NCI-H2107 treated with DMSO at 0.1 percent for 48 hours (cell line): ENCODE measurements at regions not wholly inside any gene's neighbourhood (a gene's known extent, or its start where the extent isn't known, plus 50 kb on each side); places are given as distances from the start of the nearest gene placed in this dataset.

Experiments used
- DNase-seq: peaks from one replicate; lab custom pipeline; 2025; ENCODE audit not compliant: unreplicated experiment; lab: John Stamatoyannopoulos, UW

DNA sequence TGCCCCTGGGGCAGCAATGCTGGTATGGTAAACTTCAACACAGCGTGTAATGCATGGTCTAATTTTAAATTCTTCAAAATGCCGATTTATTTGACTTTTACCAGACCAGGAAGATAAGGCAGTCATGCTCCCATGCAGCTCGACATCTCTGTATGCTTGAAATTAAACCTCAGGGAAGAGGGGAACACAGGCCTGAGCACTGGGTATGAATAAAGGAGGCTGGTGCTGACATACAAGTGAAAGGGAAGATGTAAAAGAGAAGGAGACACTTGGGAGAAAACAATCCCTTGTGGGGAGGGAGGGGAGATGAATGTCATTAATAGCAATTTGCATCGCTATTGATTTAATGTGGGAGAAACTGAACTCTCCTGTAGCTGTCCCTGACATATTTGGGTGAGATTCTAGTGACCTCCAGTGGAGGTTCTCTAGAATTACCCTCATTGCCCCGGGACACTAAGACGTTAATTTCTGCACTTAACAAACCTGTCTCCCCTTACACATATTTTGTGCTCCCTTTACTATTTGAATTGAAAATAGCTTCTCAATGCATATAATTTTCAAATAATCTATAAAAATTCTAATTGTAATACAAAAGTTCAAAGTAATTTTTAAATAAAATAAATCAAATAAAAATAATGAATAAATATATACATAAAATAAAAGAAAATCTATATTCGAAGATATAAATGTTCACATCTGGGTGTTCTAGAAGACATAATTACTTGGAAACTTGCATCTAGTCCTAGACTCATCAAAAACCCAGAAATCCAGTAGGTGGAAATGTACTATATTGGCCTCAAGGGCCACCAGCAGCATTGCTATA is 283.1 kb downstream of the LMX1A start:
- DNase-seq, result peak; percentile 91

GRCh38 chr1:165070675-165071074 is 285.8 kb downstream of the LMX1A start:
- DNase-seq, result no peak

DNA sequence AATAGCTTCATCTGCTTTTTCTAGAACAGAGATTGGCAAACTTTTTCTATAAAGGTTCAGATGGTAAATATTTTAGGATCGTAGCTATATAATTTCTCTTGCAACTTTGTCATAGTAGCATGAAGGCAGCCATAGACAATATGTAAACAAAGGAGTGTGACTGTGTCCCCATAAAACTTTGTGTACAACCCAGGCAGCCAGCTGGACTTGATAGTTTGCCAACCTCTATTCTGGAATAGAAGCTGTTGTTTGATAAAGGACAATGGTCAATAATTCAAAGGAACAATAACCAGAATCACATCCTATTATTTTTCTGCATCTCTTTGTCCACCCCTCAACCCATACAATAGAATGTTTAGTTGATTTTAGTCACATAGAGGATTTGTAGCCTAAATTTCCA is 286.7 kb downstream of the LMX1A start:
- no peak for DNase-seq

DNA sequence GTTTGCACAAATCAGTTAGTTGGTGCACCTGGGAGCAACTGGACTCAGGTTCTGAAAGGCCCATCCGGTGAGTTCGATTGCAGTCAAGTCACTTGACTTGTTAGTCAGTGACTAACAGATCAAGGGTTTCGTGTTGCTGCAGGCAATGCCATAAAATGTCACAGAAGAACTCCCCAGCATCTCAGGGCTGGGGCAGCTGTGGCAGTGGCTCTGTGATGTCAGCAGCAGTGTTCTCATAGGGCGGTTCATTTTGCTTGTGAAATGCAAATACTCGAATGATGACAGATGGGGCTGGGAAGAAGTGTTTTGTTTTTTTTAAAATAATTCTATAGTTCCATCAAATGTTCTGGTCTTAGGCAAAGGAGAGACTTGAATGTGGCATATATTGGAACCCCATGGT is 287.8 kb downstream of the LMX1A start:
- DNase-seq, result peak; percentile 58

- DNase-seq, result no peak
Measured at GRCh38 chr1:165067829-165068228, 288.7 kb downstream of the LMX1A start.

DNA sequence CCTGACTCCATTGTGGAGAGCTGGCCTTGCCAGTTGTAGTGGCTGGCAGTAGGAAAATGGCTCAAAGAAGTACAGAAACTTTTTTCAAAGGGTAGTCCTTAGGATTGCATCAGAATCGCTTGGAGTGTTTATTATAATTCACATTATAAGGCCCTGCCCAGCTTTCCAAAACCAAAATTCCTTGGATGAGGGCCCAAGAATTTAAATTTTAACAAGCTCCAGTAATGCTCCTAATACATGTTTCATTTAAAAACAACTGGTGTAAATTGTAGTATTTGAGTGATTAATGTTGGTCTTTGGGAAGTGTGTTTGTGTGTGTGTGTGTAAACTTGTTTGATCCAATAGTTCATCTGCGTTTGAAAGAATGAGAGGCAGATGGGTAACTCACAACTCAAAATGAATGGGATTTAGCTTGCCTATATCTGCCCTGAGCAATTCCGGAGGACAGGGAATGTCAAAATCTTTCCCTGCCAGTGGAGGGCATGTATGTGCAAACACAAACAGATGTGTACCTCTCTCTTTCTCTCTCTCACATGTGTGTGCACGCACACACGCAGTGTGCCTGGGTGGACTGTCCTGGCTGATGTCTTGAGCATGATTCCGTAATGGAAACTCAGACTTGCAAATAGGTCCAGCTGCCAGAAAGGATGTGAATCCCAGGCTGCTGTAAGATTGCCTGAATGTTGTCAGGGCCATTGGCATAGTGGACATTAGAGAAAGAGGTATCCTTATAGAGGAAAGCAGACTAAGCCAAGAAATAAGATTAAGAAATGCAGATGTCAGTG is 293.1 kb downstream of the LMX1A start:
- no peak for DNase-seq

- DNase-seq, result no peak
Measured at GRCh38 chr1:165062346-165062745, 294.2 kb downstream of the LMX1A start.

DNA sequence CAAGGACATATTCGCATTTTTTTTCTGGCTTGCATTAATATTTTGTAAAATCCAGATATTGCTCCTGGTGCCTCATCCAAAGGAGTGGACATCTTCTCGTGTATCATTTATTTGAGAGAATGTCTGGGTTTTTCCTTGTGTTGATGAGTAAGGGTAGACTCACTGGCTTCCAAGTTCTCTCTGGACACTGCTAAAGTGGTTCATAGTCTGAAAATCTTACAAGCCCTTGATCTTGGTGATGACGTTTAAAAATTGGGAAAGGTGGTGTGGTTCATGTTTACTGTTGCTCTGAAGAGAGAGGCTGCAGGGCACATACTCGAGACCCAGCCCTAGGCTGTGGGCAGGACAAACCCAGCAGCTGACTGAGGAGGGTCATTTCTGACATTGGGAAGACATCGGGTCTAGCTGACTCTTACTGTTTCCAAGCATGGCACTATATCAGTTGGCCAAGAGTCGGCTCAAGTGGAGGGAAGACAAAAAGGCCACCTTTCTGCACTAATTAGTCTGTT is 296.2 kb downstream of the LMX1A start:
- no peak for DNase-seq

DNA sequence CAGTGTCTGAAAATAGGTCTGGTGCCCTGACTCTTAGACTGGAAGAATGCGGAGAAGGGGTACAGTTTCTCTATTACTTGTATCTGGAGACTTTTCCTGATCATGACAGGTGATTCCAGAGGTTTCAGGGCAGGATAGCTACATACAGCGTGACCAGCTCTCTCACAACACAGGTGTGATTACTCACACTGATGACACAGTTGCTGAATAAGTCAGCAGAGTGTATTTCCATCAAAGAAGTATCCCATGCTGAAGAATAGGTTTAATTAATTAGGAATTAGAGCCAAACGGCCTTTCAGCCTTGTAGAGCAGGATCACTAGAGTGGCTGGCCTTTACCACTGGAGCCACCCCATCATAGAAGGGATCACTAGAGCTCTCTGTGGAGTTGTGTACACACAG is 298.6 kb downstream of the LMX1A start:
- DNase-seq, result no peak

DNA sequence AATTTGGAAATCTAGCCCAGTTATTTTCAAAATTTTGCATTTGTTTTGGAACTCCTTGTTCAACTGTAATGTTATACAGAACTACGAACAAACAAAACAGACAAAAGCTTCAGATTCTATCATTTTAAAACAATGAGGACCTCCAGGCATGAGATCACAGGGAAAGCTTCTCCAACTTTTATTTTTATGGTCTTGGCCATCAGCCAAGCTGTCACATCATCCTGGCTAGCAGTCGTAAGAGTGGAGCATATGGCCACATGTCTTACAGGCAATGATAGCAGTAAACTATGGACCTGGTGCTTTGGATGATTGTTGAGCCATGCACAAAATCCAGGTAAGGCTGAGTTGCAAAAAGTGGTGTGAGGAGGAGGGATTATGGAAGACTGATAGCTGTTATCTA is 299.6 kb downstream of the LMX1A start:
- no peak for DNase-seq

GRCh38 chr1:165055581-165055980 is 300.9 kb downstream of the LMX1A start:
- DNase-seq, result no peak

DNA sequence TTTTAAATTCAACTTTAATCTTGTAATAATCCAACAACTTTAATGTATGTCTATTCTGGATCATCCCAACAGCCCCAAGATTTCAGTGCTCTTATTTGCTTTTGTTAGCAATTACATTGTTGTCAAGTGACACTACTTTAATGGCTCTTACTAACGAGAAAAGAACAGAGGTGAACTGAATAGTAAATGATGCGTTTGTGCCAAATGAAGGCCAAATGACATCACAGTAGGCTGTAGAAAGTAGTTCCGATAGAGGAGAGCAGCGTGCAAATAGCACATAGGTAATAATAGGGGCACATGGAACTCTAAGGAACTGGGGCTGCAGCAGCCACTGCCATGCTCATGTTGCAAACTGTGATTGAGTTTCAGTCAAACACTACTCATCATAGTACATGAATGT is 301.9 kb downstream of the LMX1A start:
- no peak for DNase-seq

- no peak for DNase-seq
Measured at GRCh38 chr1:165053351-165053750, 303.2 kb downstream of the LMX1A start.

GRCh38 chr1:165052936-165053335 is 303.6 kb downstream of the LMX1A start:
- DNase-seq, result no peak

DNA sequence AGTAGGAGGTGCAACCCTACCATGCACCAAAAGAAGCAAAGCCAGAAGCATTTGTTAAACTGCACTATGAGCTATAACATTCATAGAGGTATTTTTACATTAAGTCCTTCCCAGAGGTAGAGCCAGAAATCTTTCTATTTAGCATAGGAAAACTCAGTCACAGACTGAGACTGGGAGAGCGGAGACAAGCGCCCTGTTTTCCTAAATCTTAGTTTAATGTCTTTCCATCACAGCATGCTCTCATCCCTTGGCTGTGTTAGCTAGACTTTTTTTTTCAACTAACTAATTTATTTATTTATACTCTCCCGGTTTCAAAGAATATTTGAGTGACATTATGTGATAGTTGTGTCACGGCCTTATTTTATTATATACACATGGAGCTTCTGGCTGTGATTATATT is 304.1 kb downstream of the LMX1A start:
- DNase-seq, result no peak

DNA sequence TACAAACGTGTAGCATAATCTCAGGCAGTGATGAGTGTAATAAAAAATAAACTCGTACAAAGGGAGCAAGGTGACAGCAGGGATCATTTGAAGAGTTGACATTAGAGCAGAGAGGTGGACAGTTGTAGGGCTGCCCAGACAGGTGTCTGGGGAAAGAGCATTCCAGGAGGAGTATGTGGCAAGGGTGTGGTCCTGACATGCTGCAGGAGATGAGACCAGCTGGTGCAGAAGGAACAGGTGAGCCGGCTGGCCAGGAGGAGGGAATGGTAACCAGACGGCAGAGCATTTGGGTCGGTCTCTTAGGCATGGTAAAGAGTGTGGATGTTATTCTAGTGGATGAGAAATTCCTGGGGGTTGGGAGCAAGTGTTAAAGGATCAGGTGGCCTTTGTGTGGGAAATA is 306.3 kb downstream of the LMX1A start:
- DNase-seq, result no peak

GRCh38 chr1:165047994-165048393 is 308.5 kb downstream of the LMX1A start:
- DNase-seq, result no peak

DNA sequence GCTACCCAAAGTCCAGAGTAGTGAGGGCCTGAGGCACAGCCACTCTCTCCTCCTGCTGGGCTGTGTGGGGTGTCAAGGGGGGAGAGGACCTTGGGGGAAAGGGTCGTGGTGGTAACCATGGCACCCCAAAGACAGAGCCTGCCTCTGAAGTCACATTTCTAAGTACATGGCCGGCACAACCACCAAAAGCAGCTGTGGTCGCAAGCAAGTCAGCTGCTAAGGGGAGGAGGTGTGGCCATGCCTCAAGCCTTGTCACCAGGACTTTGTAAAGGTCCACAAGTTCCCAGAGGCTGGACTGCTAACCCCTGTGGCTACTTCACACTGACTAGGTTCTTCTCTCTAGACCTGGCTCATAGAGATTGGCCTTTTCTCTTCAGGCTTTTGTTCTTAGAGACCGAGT is 310.6 kb downstream of the LMX1A start:
- DNase-seq, result no peak

GRCh38 chr1:165040641-165041040 is 315.9 kb downstream of the LMX1A start:
- DNase-seq, result no peak

DNA sequence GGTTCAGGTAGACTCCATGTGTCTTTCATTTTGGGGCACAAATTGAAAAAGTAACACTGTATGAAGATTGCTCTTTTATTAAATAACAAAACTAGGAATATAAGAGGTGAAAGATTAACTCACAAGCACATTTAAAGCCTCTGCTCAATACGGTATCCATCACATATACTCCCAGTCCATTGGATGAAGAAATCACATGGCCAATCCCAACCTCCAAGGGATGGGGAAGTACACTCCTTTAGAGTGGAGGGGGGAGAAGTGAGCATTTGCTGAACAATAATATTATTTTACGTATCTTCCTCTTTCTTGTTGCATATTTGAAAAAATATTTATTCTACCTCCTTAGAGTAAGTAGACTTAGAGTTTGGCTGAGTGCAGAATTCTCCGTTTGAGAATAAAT is 316.5 kb downstream of the LMX1A start:
- DNase-seq, result no peak

GRCh38 chr1:165036403-165036802 is 320.1 kb downstream of the LMX1A start:
- DNase-seq, result no peak

DNA sequence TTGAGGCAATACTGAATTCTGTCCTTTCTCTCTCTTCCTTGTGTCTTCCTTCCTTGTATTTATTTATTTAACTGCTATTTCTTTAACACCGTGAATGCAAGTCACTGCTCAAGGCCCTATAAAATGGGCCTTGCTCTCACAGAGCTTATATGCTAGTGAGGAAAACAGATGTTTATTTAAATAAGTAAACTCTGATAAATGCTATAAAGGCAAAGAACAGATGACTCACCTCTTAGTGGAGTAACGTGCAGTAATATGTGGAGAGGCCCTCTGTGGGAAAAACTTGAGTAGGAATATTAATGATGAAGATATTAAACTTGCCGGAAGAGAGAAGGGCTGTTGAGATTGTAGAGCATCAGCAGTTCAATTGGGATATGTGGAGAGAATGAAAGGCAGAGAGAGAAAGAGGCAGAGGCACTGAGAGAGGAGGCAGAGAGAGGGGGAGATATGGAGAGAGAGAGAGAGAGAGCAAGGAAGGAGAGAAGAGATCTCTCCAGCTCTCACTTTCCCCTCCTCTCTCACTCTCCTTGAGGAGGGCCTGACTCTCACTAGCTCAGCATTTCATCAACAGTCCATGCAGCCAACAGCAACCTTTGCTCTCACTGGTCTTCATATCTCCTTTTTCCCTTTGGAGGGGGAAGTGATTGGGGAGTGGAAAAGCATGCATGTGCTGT is 322.2 kb downstream of the LMX1A start:
- no peak for DNase-seq
